Karpas-422 (cell line): ENCODE measurements at regions not wholly inside any gene's neighbourhood (a gene's known extent, or its start where the extent isn't known, plus 50 kb on each side); places are given as distances from the start of the nearest gene placed in this dataset.

Experiments used
- DNase-seq: peaks from one replicate; pipeline ENCODE4 v3.0.0-alpha.2; 2015
- H2AFZ ChIP-seq: fragments of 200-600 bp; sonication (generic); 2 replicates; pipeline ENCODE4 v1.6.1; 2014; ENCODE audit warnings: antibody characterized with exemption, low read length, mixed read lengths
- H3K27ac ChIP-seq: fragments of 200-600 bp; sonication (generic); 2 replicates; pipeline ENCODE4 v1.5.1; 2014; ENCODE audit warnings: mild to moderate bottlenecking, low read length, moderate library complexity
- H3K27me3 ChIP-seq: fragments of 200-600 bp; sonication (generic); 2 replicates; pipeline ENCODE4 v1.6.1; 2014; ENCODE audit warnings: low read length, mixed read lengths
- H3K36me3 ChIP-seq: fragments of 200-600 bp; sonication (generic); 2 replicates; pipeline ENCODE4 v1.6.1; 2014; ENCODE audit warnings: low read length, mixed read lengths; ENCODE audit not compliant: insufficient read depth
- H3K4me1 ChIP-seq: fragments of 200-600 bp; sonication (generic); 2 replicates; pipeline ENCODE4 v1.6.1; 2014; ENCODE audit warnings: mild to moderate bottlenecking, low read length, mixed read lengths
- H3K4me2 ChIP-seq: fragments of 200-600 bp; sonication (generic); 2 replicates; pipeline ENCODE4 v1.6.1; 2014; ENCODE audit warnings: low read length, low read depth, mild to moderate bottlenecking; ENCODE audit not compliant: poor library complexity, severe bottlenecking
- H3K4me3 ChIP-seq: fragments of 200-600 bp; sonication (generic); 2 replicates; pipeline ENCODE4 v1.5.1; 2014; ENCODE audit warnings: mild to moderate bottlenecking, antibody characterized with exemption, low read length, mixed read lengths
- H3K79me2 ChIP-seq: fragments of 200-600 bp; sonication (generic); 2 replicates; pipeline ENCODE4 v1.6.1; 2014; ENCODE audit warnings: mild to moderate bottlenecking, low read length, mixed read lengths
- H3K9ac ChIP-seq: fragments of 200-600 bp; sonication (generic); 2 replicates; pipeline ENCODE4 v1.6.0; 2014; ENCODE audit warnings: low read length
- H3K9me2 ChIP-seq: fragments of 200-600 bp; sonication (generic), shearing (Covaris generic); replicated peaks from 2 replicates; pipeline ENCODE4 v1.6.0; 2014; ENCODE audit warnings: mild to moderate bottlenecking, low read length, moderate library complexity; ENCODE audit not compliant: insufficient read depth
- H3K9me3 ChIP-seq: fragments of 300-700, 200-600 bp; sonication (generic); 2 replicates; pipeline ENCODE4 v1.6.1; 2014; ENCODE audit warnings: low read length, mixed read lengths
- H4K20me1 ChIP-seq: fragments of 200-600 bp; sonication (generic); 2 replicates; pipeline ENCODE4 v1.6.1; 2014; ENCODE audit warnings: mild to moderate bottlenecking, antibody characterized with exemption, low read length, low read depth; ENCODE audit not compliant: insufficient read depth

DNA sequence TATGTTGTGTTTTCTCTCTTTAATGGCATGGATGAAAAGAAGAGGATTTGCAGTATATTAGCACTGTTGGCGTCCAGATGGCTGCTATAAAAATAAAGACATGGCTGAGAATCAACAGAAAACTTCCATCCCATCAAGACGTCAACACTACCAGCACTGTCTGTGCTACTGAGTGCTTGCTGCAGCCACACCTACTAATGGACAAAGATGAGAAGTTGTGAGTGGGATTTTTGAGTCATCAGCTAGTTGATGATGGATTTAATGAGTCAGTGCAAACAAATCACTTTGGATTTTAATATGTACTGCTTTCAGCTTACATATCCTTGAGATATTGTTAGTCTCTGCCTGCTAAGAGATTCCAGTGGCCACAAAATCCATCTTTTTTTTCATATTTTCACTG lies 631.0 kb upstream of the ANKRD30A start:
- no peaks in the 10 kb centered on the region for H3K27me3 ChIP-seq
- no peaks in the 10 kb centered on the region for H4K20me1 ChIP-seq
- no peak overlapping the region for H2AFZ ChIP-seq
- no peak overlapping the region for H3K4me2 ChIP-seq
- no peaks in the 10 kb centered on the region for H3K4me1 ChIP-seq
- H3K27ac ChIP-seq: no peak overlapping the region
- H3K36me3 ChIP-seq: no peaks in the 10 kb centered on the region
- no peak overlapping the region for H3K9ac ChIP-seq
- H3K79me2 ChIP-seq: no peaks in the 10 kb centered on the region
- no peaks in the 10 kb centered on the region for H3K9me3 ChIP-seq
- DNase-seq: peak; percentile 36
- H3K9me2 ChIP-seq: no peaks in the 10 kb centered on the region
- H3K4me3 ChIP-seq: no peak overlapping the region

DNA sequence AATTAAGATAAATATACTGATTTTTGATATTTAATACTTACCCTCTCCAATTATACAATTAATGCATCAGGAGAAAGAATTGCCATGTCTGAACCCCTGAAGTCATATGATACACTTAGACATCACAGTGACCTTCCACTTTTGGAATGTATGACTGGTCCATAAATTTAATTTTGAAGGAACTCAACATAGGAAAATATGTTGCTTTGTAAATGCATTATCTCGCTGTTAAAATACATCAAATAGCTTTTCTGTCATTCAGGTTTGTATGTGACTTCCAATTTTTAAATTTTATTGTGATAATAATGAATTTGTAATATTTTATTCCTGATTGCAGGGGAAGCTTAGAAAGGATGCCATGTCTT lies 631.9 kb upstream of the ANKRD30A start:
- Histone ChIP-seq H4K20me1 (no peaks in the 10 kb centered on the region), H3K4me2 (no peak overlapping the region)
- peak; percentile 17 for DNase-seq

GRCh38 chr10:36492590-36493515 lies 632.5 kb upstream of the ANKRD30A start:
- Histone ChIP-seq H3K36me3 (no peaks in the 10 kb centered on the region), H4K20me1 (no peaks in the 10 kb centered on the region), H3K4me1 (no peaks in the 10 kb centered on the region), H3K4me2 (no peak overlapping the region), H3K79me2 (no peaks in the 10 kb centered on the region), H3K9me2 (no peaks in the 10 kb centered on the region), H2AFZ (no peak overlapping the region), H3K9me3 (no peaks in the 10 kb centered on the region), H3K27ac (no peak overlapping the region), H3K9ac (no peak overlapping the region), H3K27me3 (no peaks in the 10 kb centered on the region), H3K4me3 (no peak overlapping the region)
- peak; percentile 24 for DNase-seq

More for the DNA sequence above, 631.9 kb upstream of the ANKRD30A start:
- Histone ChIP-seq H3K4me3 (no peak overlapping the region), H3K79me2 (no peaks in the 10 kb centered on the region), H2AFZ (no peak overlapping the region), H3K9me2 (no peaks in the 10 kb centered on the region), H3K27ac (no peak overlapping the region), H3K36me3 (no peaks in the 10 kb centered on the region), H3K9me3 (no peaks in the 10 kb centered on the region), H3K27me3 (no peaks in the 10 kb centered on the region), H3K4me1 (no peaks in the 10 kb centered on the region), H3K9ac (no peak overlapping the region)

- Histone ChIP-seq H3K27ac (no peak overlapping the region), H3K36me3 (no peaks in the 10 kb centered on the region), H3K9me3 (no peaks in the 10 kb centered on the region), H4K20me1 (no peaks in the 10 kb centered on the region), H3K4me3 (no peak overlapping the region), H3K79me2 (no peaks in the 10 kb centered on the region), H2AFZ (no peak overlapping the region), H3K9me2 (no peaks in the 10 kb centered on the region), H3K9ac (no peak overlapping the region), H3K4me2 (no peak overlapping the region), H3K4me1 (no peaks in the 10 kb centered on the region), H3K27me3 (no peaks in the 10 kb centered on the region)
- DNase-seq: peak; percentile 2
Observed at GRCh38 chr10:36491926-36492325, 633.5 kb upstream of the ANKRD30A start.

- H3K4me1 ChIP-seq: no peaks in the 10 kb centered on the region
Observed at GRCh38 chr10:36489611-36490228, 635.7 kb upstream of the ANKRD30A start.

GRCh38 chr10:36489181-36489580 lies 636.2 kb upstream of the ANKRD30A start:
- Histone ChIP-seq H3K4me2 (no peak overlapping the region), H3K27me3 (no peaks in the 10 kb centered on the region), H3K27ac (no peak overlapping the region), H2AFZ (no peak overlapping the region), H3K4me1 (no peaks in the 10 kb centered on the region), H3K4me3 (no peak overlapping the region), H3K9ac (no peak overlapping the region), H3K79me2 (no peaks in the 10 kb centered on the region), H3K9me3 (no peaks in the 10 kb centered on the region), H3K36me3 (no peaks in the 10 kb centered on the region), H4K20me1 (no peaks in the 10 kb centered on the region), H3K9me2 (no peaks in the 10 kb centered on the region)
- DNase-seq: peak; percentile 17

More at GRCh38 chr10:36489611-36490228, 635.7 kb upstream of the ANKRD30A start:
- H3K4me3 ChIP-seq: no peak overlapping the region
- no peaks in the 10 kb centered on the region for H3K79me2 ChIP-seq
- DNase-seq: peak; percentile 7
- no peaks in the 10 kb centered on the region for H3K9me2 ChIP-seq
- H3K27me3 ChIP-seq: no peaks in the 10 kb centered on the region
- no peak overlapping the region for H3K27ac ChIP-seq
- no peaks in the 10 kb centered on the region for H3K9me3 ChIP-seq
- H3K36me3 ChIP-seq: no peaks in the 10 kb centered on the region
- H3K9ac ChIP-seq: no peak overlapping the region
- no peak overlapping the region for H3K4me2 ChIP-seq
- no peak overlapping the region for H2AFZ ChIP-seq
- H4K20me1 ChIP-seq: no peaks in the 10 kb centered on the region

- H3K9ac ChIP-seq: no peak overlapping the region
Observed at GRCh38 chr10:36488579-36488978, 636.8 kb upstream of the ANKRD30A start.

GRCh38 chr10:36479073-36479472 lies 646.3 kb upstream of the ANKRD30A start:
- Histone ChIP-seq H3K79me2 (no peaks in the 10 kb centered on the region), H3K9ac (no peak overlapping the region), H3K9me2 (no peaks in the 10 kb centered on the region), H3K27ac (no peak overlapping the region), H3K9me3 (no peaks in the 10 kb centered on the region), H3K4me2 (no peak overlapping the region), H2AFZ (no peak overlapping the region), H3K4me3 (no peak overlapping the region), H3K27me3 (no peaks in the 10 kb centered on the region), H3K36me3 (no peaks in the 10 kb centered on the region), H4K20me1 (no peaks in the 10 kb centered on the region), H3K4me1 (no peaks in the 10 kb centered on the region)
- no peak for DNase-seq

More at GRCh38 chr10:36488579-36488978, 636.8 kb upstream of the ANKRD30A start:
- Histone ChIP-seq H3K36me3 (no peaks in the 10 kb centered on the region), H3K4me1 (no peaks in the 10 kb centered on the region), H3K4me3 (no peak overlapping the region), H3K9me2 (no peaks in the 10 kb centered on the region), H3K79me2 (no peaks in the 10 kb centered on the region), H3K27me3 (no peaks in the 10 kb centered on the region), H3K4me2 (no peak overlapping the region), H3K27ac (no peak overlapping the region), H2AFZ (no peak overlapping the region), H4K20me1 (no peaks in the 10 kb centered on the region), H3K9me3 (no peaks in the 10 kb centered on the region)
- DNase-seq: peak; percentile 27
